Nucleus accumbens (tissue), 56 donors: ENCODE measurements at regions not wholly inside any gene's neighbourhood (a gene's known extent, or its start where the extent isn't known, plus 50 kb on each side); places are given as distances from the start of the nearest gene placed in this dataset.
A peak's percentile ranks its signal among the peaks of the same experiment; 100 is the strongest.
"Not testable (repeated sequence)": the region's sequence is repeated elsewhere in the genome, so short reads cannot be mapped to it uniquely, and the experiment has no call there.

Experiments
- DNase-seq, 56 donors: peaks; one replicate each; lab custom pipeline; 2025; lab: John Stamatoyannopoulos, UW

DNA sequence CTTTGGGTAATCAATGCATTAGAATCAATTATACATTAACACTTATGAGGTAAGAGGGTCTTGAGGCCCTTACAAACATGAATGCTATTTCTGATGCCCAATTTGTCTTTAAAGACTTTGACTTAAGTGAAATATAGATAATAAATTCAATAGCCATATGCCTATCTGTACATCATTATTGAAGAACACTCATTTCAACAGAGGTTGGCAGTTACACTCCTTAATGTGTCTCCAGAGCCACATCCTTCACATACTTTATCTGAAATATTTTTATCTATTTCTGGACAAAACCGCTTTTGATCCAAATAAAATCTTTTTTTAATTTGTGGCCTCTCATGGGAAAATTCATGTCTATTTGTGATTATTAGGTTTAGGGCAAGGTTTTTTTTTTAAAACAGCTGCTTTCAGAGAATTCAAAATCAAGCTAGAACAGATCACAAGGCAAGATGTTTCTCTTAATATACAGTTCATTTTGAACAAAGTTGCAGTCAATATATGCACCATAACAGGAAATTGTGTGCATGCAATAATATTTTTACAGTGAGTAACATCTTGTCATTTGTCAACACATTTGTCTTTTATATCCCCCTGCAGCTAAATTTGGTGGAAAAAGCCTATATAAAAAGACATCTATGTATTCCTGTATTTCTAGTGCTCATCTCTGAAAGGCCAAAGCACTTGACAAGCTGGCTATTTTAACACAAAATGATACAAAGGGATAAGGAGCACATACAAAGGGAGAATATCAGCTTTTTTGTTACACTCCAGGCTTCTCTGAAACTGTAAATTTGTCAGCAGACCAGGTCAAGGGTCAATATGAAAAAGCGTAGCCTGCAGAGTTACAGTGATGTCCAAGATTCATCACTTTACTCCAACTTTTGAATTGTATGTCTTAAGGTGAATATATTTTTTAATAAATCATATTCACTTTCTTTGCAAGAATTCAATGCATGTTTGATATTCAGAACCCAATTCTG lies 146.2 kb upstream of the DPH6 start:
- DNase-seq: no peak

DNA sequence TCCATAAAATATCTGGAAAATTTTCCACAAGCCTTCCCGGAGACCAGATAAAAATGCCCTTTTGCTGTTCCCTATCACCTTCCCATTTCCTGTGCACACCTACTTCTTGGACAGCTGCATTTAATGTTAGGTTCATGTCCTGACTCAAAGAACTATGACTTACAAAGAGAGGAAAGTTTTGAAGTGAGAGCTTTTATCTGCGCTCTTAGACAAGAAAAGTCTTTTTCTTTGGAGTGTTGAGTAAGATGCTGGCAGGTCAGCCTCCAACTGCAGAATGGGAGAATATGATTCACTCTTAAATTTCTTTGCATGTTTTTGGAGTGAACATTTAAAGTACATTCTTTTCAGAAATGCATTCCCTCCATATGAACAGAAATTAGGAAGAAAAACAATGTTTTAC lies 147.3 kb upstream of the DPH6 start:
- no peak for DNase-seq

DNA sequence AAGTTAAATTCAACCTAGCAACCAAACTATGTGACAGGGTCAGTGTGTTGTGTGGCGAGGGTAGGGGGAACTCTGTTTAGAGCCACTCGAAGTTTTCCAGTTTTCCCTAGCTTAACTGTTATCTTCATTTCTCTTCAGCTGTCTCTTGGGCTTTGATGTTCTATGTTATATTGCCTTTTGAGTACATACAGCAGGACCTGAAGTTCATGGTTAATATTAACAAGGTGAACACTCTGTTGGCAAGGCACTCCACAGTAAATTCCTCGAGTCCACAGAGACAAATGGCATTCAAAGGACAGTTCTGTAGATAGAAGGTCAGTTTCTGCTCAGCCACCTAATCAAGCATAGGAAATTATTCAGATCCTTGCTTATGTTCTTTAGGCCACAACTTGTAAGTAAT lies 147.9 kb upstream of the DPH6 start:
- DNase-seq: no peak

DNA sequence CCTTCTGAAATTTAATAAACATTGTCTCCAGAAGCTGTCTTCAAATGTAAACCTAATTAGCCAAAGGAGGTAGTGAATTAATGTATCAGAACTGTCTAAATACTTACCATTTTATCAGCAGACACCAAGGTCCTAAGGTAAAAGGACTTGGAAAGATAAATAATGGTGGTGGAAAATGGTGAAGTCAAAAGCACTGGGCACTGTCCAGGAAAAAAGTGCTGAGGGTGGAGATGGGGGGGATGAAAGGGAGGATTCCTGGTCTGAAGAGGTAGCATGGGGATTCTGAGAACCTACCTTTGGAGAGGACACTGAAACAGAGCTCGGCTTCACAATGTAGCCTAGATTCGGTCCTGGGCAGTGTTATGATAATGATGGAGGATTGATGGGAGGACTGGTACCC lies 149.0 kb upstream of the DPH6 start:
- no peak for DNase-seq

DNA sequence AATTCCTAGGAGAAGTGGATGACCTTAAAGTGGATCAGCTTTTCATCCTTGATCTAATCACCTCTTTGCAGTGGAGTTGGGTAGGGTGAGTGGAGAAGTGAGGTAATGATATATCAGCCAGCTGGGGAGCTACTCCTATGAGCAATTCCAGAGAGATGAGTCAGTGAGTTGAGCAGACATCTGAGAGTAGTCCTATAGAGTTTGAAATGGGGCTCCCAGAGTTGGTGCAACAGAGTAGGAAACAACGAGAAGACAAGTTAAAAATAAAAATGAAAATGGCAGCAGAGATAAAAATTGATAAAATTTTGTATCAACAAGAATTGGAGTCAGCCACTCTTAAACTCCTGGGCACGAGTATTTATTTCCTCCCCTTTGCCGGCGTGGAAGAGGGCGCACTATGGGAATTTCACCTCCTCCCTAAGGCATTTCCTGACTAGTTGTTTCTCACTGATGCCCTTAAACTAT lies 150.8 kb upstream of the DPH6 start:
- DNase-seq: no peak

- no peak for DNase-seq
Measured at GRCh38 chr15:35697549-35698299, 151.8 kb upstream of the DPH6 start.

- DNase-seq: no peak
Measured at GRCh38 chr15:35698331-35698730, 152.4 kb upstream of the DPH6 start.

GRCh38 chr15:35698966-35699575 lies 153.1 kb upstream of the DPH6 start:
- DNase-seq: no peak

DNA sequence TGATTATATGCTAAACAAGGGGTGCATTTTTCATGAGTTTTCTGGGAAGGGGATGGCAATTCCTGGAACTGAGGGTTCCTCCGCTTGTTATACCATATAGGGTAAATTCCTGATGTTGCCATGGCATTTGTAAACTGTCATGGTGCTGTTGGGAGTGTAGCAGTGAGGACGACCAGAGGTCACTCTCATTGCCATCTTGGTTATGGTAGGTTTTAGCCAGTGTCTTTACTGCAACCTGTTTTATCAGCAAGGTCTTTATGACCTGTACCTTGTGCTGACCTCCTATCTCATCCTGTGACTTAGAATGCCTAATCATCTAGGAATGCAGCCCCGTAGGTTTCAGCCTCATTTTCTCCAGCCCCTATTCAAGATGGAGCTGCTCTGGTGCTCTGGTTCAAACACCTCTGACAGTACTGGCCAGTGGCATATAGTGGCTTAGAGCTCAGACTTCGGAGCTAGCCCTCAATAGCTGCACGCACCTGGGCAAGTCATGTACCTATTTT lies 154.2 kb upstream of the DPH6 start:
- not testable (repeated sequence) for DNase-seq

GRCh38 chr15:35701402-35702046 lies 155.6 kb upstream of the DPH6 start:
- DNase-seq: no peak

DNA sequence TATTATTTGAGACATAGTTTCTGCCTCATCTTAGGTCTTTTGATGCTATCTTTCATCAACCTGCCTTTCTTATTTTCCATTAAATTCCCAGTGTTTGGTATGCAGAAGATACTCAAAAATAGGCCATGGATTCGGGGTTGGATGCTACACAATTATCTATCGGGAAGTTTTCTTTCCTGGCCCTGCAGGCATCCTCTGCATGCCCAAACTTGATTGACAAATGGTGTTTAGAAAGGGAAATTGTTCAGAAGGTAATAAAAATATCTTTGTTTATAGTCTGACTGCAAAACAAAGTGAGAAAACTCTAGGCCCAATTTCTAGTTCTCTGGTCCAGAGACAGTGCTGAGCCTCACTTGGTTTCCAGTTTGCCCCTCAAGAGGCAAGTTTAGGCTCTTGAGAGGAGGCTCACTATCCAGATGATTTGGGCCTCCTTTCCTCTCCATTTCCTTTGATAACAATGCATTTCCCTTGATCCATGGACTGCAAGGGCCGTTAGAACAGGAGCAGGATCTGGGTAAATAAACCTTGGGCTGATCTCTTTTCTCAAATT lies 157.1 kb upstream of the DPH6 start:
- DNase-seq: no peak

DNA sequence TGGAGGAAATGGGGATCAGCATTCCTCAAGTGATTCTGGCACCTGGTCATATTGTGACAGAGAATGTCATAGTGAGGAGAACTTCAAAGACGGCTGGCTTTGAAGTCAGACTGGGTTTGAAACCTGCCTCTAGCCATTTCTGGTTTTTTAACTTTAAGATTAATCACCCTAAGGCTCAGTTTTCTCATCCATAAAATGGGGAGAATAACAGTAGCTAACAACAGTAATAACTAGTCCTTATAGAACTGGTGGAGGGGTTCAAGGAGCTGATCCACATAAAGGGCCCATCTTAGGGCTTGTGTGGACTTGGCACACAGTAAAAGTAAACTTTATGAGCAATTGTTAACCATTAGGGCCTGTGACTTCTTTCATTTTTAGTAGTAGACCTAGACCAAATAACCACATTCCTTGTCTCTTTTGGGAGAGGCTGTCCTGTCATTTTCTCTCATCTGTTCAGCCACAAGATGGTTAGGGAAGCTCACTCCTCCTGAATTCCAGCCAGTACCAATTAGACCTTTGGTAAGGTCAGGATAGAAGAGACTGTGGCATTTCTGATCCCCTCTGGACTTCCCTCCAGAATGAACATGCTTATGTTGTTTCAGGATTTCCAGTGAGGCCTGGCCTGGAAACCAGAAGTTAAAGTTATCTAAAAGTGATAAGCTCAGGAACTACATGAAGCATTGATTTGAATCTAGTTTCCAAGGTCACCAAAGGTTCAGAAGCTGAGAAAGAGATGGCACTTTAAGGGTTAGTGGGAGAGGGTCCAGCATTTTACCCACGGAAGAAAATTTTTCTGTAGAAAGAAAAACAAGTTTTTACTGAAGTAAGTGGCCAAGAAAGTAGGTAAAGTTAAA lies 159.3 kb upstream of the DPH6 start:
- DNase-seq: no peak

- DNase-seq: peak in 3 of 56 donors; percentile 0 to 12 (median 7)
Measured at GRCh38 chr15:35705884-35706585, 160.1 kb upstream of the DPH6 start.

GRCh38 chr15:35712956-35713355 lies 167.0 kb upstream of the DPH6 start:
- DNase-seq: no peak

DNA sequence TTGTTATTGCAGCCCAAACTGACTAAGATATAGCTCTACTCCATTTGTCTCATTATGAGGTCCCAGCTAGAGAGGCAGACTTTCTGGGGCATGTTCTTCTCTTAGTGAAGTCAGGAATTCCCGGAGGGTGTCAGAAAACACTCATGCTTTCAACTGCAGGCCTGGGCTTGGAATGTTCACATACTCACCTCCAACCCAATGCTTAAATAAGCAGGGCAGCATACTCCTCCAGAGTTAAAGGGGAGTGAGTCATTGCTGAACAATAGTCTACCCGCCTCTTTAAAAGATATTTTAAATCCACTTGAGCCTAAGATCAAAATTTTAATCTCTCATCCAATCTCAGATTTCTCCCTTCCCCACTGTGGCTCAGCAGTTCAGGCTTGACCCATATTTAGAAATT lies 167.8 kb upstream of the DPH6 start:
- DNase-seq: peak in 4 of 56 donors; percentile 13 to 41 (median 20)

GRCh38 chr15:35717721-35718120 lies 171.8 kb upstream of the DPH6 start:
- DNase-seq: peak in 11 of 56 donors; percentile 4 to 50 (median 31)

- DNase-seq: no peak
Measured at GRCh38 chr15:35720019-35720418, 174.1 kb upstream of the DPH6 start.

- no peak for DNase-seq
Measured at GRCh38 chr15:35720984-35721383, 175.0 kb upstream of the DPH6 start.
